HepG2 (cell line): ENCODE measurements at regions not wholly inside any gene's neighbourhood (a gene's known extent, or its start where the extent isn't known, plus 50 kb on each side); places are given as distances from the start of the nearest gene placed in this dataset.

Source experiments
- ATAC-seq: fragments of 200-7000 bp; cut with Tn5 transposase; 3 replicates; pipeline ENCODE4 v1.9.1; 2020; ENCODE audit warnings: mild to moderate bottlenecking, moderate library complexity
- BruUV-seq: library from RNA; stranded (reverse); fragments of 400-500 nt; replicated peaks from 2 replicates; lab custom pipeline; 2021; lab: Mats Ljungman, UMichigan
- CTCF ChIA-PET: fragments of 300-600 bp; formaldehyde crosslinking; extraction: SDS; loops from one replicate; lab custom pipeline; 2021; ENCODE audit warnings: low total read pairs, inconsistent platforms, low intra/inter-chr PET ratio; lab: Yijun Ruan, JAX
- POLR2A ChIA-PET: fragments of 350-600 bp; sonication (Branson Sonifier 250); formaldehyde crosslinking; loops from one replicate; lab custom pipeline; 2020; ENCODE audit warnings: antibody characterized with exemption, inconsistent platforms; lab: Yijun Ruan, JAX
- DNase-seq: peaks from one replicate; pipeline ENCODE4 v3.0.0-alpha.2; 2015; ENCODE audit warnings: low spot score
- FAIRE-seq: peaks from 3 replicates; lab custom pipeline; 2011; peaks lifted over from hg19 to GRCh38; lab: Jason Lieb, UNC
- H2AFZ ChIP-seq: one replicate; pipeline ENCODE4 v1.6.1; 2011; ENCODE audit warnings: low read length, inconsistent platforms
- H3K27ac ChIP-seq: fragments of 300-600 bp; 3 replicates; pipeline ENCODE4 v1.8.0; 2011; ENCODE audit warnings: mixed run types, mild to moderate bottlenecking, mixed read lengths, low read length, inconsistent platforms; ENCODE audit not compliant: insufficient read depth; ENCODE audit errors: extremely low read length
- H3K27me3 ChIP-seq, 2 experiments: fragments of 200-600 bp in 1 of 2; 2 replicates in 1 of 2; 3 replicates in 1 of 2; pipeline versions ENCODE4 v1.6.0 to v1.8.0; 2011; ENCODE audit warnings: low read length in 2 of 2, mild to moderate bottlenecking in 2 of 2, moderate library complexity in 2 of 2, inconsistent platforms in 1 of 2; ENCODE audit not compliant: insufficient read depth in 2 of 2, control insufficient read depth in 1 of 2
- H3K36me3 ChIP-seq, 2 experiments: fragments of 200-600 bp in 1 of 2; replicated peaks in 1 of 2; 2 replicates in 1 of 2; 3 replicates in 1 of 2; pipeline versions ENCODE4 v1.5.1 to v1.8.0; 2011; ENCODE audit warnings: low read length in 2 of 2, inconsistent platforms in 1 of 2; ENCODE audit not compliant: insufficient read depth in 2 of 2, control insufficient read depth in 1 of 2
- H3K4me1 ChIP-seq: 2 replicates; pipeline ENCODE4 v1.5.1; 2012; ENCODE audit warnings: low read length, inconsistent platforms; ENCODE audit not compliant: insufficient read depth
- H3K4me2 ChIP-seq: 2 replicates; pipeline ENCODE4 v1.6.0; 2011; ENCODE audit warnings: low read depth, low read length, inconsistent platforms
- H3K4me3 ChIP-seq, 3 experiments: fragments of 200-600 bp in 1 of 3; sonication (generic), shearing (Covaris generic) in 1 of 3; replicated peaks in 1 of 3; 2 replicates each; pipeline ENCODE4 v1.5.1; 2011 to 2016; ENCODE audit warnings: low read length in 3 of 3, inconsistent platforms in 2 of 3, low read depth in 2 of 3, mild to moderate bottlenecking in 2 of 3, control low read depth in 1 of 3, mixed read lengths in 1 of 3; ENCODE audit not compliant: insufficient read depth in 1 of 3
- H3K79me2 ChIP-seq: one replicate; pipeline ENCODE4 v1.6.1; 2011; ENCODE audit warnings: low read length, inconsistent platforms; ENCODE audit not compliant: insufficient read depth
- H3K9ac ChIP-seq: 2 replicates; pipeline ENCODE4 v1.6.0; 2011; ENCODE audit warnings: mild to moderate bottlenecking, low read depth, low read length, inconsistent platforms; ENCODE audit not compliant: insufficient read depth
- H3K9me3 ChIP-seq: 2 replicates; pipeline ENCODE4 v1.5.1; 2012; ENCODE audit warnings: mild to moderate bottlenecking, low read length
- H4K20me1 ChIP-seq: 2 replicates; pipeline ENCODE4 v1.6.0; 2011; ENCODE audit warnings: inconsistent platforms, mild to moderate bottlenecking, low read length, moderate library complexity; ENCODE audit not compliant: insufficient read depth
- HOXA7 ChIP-seq: sonication (generic); formaldehyde crosslinking; IDR thresholded peaks from 2 replicates; pipeline ENCODE4 v1.8.1; 2022; ENCODE audit warnings: mild to moderate bottlenecking, missing genetic modification reagents, moderate library complexity
- JUN ChIP-seq: sonication (generic); formaldehyde crosslinking; IDR thresholded peaks from 2 replicates; pipeline ENCODE4 v1.4.0; 2020; ENCODE audit warnings: mild to moderate bottlenecking, missing genetic modification reagents
- POLR2AphosphoS5 ChIP-seq: IDR thresholded peaks from 2 replicates; pipeline ENCODE4 v1.6.1; 2012; ENCODE audit warnings: low read depth, low read length
- SAP130 ChIP-seq: IDR thresholded peaks from 2 replicates; pipeline ENCODE4 v1.6.1; 2016; ENCODE audit warnings: low read depth
- SNAPC2 ChIP-seq: sonication (generic); formaldehyde crosslinking; IDR thresholded peaks from 2 replicates; pipeline ENCODE4 v1.8.1; 2022; ENCODE audit warnings: mild to moderate bottlenecking, missing genetic modification reagents
- ZKSCAN8 ChIP-seq: IDR thresholded peaks from 2 replicates; pipeline ENCODE4 v1.6.1; 2016; ENCODE audit warnings: borderline replicate concordance, missing genetic modification reagents, missing compliant biosample characterization
- ZNF235 ChIP-seq: sonication (generic); formaldehyde crosslinking; IDR thresholded peaks from 2 replicates; pipeline ENCODE4 v1.8.1; 2023; ENCODE audit warnings: mild to moderate bottlenecking, missing genetic modification reagents, borderline replicate concordance
- ZNF543 ChIP-seq: sonication (generic); formaldehyde crosslinking; IDR thresholded peaks from 2 replicates; pipeline ENCODE4 v1.4.0; 2020; ENCODE audit warnings: mild to moderate bottlenecking, missing genetic modification reagents
- ZNF567 ChIP-seq: sonication (generic); formaldehyde crosslinking; IDR thresholded peaks from 2 replicates; pipeline ENCODE4 v1.8.1; 2023; ENCODE audit warnings: mild to moderate bottlenecking, missing genetic modification reagents, borderline replicate concordance
- WGBS: methylation state at CpG from one replicate; pipeline ENCODE4 v1.1.6; 2017; ENCODE audit warnings: low lambda C conversion rate; 5-methylcytosine and 5-hydroxymethylcytosine counted together
- in situ Hi-C: cut with HindIII; loops from 2 replicates; pipeline ENCODE4 v1.10.0; 2017; ENCODE audit warnings: low pct_unique_long_range_greater_than_20kb; ENCODE audit not compliant: extremely low pct_ligation_motif_present
- intact Hi-C: fragments of 100-400 bp; cut with micrococcal nuclease; formaldehyde crosslinking; loops from one replicate; pipeline ENCODE4 v1.10.0; 2022; ENCODE audit not compliant: unreplicated experiment
- TF ChIP-seq, protein P1 (sequence below): sonication (generic); formaldehyde crosslinking; IDR thresholded peaks from 2 replicates; pipeline ENCODE4 v1.8.1; 2023; ENCODE audit warnings: mild to moderate bottlenecking, inconsistent platforms, moderate library complexity, missing genetic modification reagents, borderline replicate concordance
- TF ChIP-seq, protein P2 (sequence below): sonication (generic); formaldehyde crosslinking; IDR thresholded peaks from 2 replicates; pipeline ENCODE4 v1.4.0; 2020; ENCODE audit warnings: missing genetic modification reagents, low read depth, mild to moderate bottlenecking, borderline replicate concordance
- TF ChIP-seq, protein P3 (sequence below): sonication (generic); formaldehyde crosslinking; IDR thresholded peaks from 2 replicates; pipeline ENCODE4 v1.4.0; 2020; ENCODE audit warnings: missing genetic modification reagents

DNA sequence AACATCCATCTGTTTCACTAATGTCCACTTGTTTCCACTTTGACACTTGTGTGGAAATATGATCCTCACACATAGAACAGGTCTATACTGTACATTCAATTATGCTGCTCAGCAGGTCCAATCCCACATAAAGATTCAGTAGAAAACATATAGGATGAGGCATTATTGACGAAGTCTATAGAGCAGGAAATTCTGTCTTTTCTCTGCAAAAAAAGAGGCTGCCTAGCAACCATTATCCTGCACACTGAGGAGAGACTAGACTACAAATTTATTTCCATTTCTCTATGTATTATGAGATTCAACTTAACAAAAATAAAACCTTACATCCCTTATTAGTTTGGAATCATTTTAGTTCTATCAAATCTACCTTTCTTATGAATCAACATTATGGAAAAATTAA lies 204.6 kb upstream of the POM121L12 start:
- ChIA-PET POLR2A (no interaction called here), CTCF (no interaction called here)
- Histone ChIP-seq H3K4me3 (no peak overlapping the region), H3K27ac (no peak overlapping the region), H3K9ac (no peak overlapping the region), H3K36me3 (no peaks in the 10 kb centered on the region), H2AFZ (no peak overlapping the region), H3K4me1 (no peaks in the 10 kb centered on the region), H3K27me3 (no peaks in the 10 kb centered on the region), H3K9me3 (peaks cover 36% of the 10 kb centered on the region), H3K4me2 (no peak overlapping the region), H3K79me2 (no peaks in the 10 kb centered on the region), H4K20me1 (no peaks in the 10 kb centered on the region)
- DNase-seq (no peak), ATAC-seq (no peak), FAIRE-seq (no peak)
- intact Hi-C loops = no loop called here
- in situ Hi-C loops = no loop called here
- no TSS peak for BruUV-seq
- WGBS = 0% methylated on average over 1 of the region's 1 CpG
- no peak for TF ChIP-seq JUN (CRISPR knock-in tag)
- TF ChIP-seq, protein P1, sequence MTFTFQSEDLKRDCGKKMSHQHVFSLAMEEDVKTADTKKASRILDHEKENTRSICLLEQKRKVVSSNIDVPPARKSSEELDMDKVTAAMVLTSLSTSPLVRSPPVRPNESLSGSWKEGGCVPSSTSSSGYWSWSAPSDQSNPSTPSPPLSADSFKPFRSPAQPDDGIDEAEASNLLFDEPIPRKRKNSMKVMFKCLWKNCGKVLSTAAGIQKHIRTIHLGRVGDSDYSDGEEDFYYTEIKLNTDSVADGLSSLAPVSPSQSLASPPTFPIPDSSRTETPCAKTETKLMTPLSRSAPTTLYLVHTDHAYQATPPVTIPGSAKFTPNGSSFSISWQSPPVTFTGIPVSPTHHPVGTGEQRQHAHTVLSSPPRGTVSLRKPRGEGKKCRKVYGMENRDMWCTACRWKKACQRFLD (CRISPR knock-in tag) = no peak
- TF ChIP-seq, protein P2, sequence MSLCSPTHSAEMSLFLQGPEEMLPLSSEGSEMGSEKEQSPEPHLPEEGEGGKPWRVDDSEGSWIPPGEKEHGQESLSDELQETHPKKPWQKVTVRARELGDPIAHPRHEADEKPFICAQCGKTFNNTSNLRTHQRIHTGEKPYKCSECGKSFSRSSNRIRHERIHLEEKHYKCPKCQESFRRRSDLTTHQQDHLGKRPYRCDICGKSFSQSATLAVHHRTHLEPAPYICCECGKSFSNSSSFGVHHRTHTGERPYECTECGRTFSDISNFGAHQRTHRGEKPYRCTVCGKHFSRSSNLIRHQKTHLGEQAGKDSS (CRISPR knock-in tag) = no peak
- TF ChIP-seq ZNF235 (CRISPR knock-in tag) = no peak
- TF ChIP-seq ZNF567 (CRISPR knock-in tag) = no peak
- TF ChIP-seq POLR2AphosphoS5 = no peak
- no peak for TF ChIP-seq SNAPC2
- TF ChIP-seq ZKSCAN8 (CRISPR knock-in tag) = no peak
- no peak for TF ChIP-seq SAP130
- no peak for TF ChIP-seq ZNF543 (CRISPR knock-in tag)
- no peak for TF ChIP-seq HOXA7 (CRISPR knock-in tag)
- TF ChIP-seq, protein P3, sequence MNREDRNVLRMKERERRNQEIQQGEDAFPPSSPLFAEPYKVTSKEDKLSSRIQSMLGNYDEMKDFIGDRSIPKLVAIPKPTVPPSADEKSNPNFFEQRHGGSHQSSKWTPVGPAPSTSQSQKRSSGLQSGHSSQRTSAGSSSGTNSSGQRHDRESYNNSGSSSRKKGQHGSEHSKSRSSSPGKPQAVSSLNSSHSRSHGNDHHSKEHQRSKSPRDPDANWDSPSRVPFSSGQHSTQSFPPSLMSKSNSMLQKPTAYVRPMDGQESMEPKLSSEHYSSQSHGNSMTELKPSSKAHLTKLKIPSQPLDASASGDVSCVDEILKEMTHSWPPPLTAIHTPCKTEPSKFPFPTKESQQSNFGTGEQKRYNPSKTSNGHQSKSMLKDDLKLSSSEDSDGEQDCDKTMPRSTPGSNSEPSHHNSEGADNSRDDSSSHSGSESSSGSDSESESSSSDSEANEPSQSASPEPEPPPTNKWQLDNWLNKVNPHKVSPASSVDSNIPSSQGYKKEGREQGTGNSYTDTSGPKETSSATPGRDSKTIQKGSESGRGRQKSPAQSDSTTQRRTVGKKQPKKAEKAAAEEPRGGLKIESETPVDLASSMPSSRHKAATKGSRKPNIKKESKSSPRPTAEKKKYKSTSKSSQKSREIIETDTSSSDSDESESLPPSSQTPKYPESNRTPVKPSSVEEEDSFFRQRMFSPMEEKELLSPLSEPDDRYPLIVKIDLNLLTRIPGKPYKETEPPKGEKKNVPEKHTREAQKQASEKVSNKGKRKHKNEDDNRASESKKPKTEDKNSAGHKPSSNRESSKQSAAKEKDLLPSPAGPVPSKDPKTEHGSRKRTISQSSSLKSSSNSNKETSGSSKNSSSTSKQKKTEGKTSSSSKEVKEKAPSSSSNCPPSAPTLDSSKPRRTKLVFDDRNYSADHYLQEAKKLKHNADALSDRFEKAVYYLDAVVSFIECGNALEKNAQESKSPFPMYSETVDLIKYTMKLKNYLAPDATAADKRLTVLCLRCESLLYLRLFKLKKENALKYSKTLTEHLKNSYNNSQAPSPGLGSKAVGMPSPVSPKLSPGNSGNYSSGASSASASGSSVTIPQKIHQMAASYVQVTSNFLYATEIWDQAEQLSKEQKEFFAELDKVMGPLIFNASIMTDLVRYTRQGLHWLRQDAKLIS = no peak
